CD14-positive monocyte (primary cell): ENCODE measurements at regions not wholly inside any gene's neighbourhood (a gene's known extent, or its start where the extent isn't known, plus 50 kb on each side); places are given as distances from the start of the nearest gene placed in this dataset.

Source experiments
- DNase-seq, 3 donors: peaks; one replicate each; pipeline ENCODE4 v3.0.0-alpha.2; 2011 to 2022
- H2AFZ ChIP-seq: 2 replicates; pipeline ENCODE4 v1.6.0; 2012; ENCODE audit warnings: mild to moderate bottlenecking, low read depth, low read length, inconsistent platforms; ENCODE audit not compliant: insufficient read depth, poor library complexity, severe bottlenecking
- H3K27ac ChIP-seq, 2 donors: 1 replicate in 1 of 2; 2 replicates in 1 of 2; pipeline ENCODE4 v1.5.1; 2012 to 2013; ENCODE audit warnings: low read length in 2 of 2, control low read depth in 1 of 2, inconsistent platforms in 1 of 2, low read depth in 1 of 2, mild to moderate bottlenecking in 1 of 2
- H3K27me3 ChIP-seq, 2 donors: one replicate each; pipeline versions ENCODE4 v1.6.0 to v1.6.1; 2011 to 2013; ENCODE audit warnings: low read length in 2 of 2; ENCODE audit not compliant: control insufficient read depth in 2 of 2, insufficient read depth in 2 of 2
- H3K36me3 ChIP-seq, 2 donors: replicated peaks in 1 of 2; 1 replicate in 1 of 2; 2 replicates in 1 of 2; pipeline versions ENCODE4 v1.5.1 to v1.6.1; 2012 to 2013; ENCODE audit warnings: low read length in 2 of 2, control low read depth in 1 of 2, inconsistent platforms in 1 of 2, mild to moderate bottlenecking in 1 of 2; ENCODE audit not compliant: insufficient read depth in 2 of 2, control insufficient read depth in 1 of 2
- H3K4me1 ChIP-seq, 2 donors: 1 replicate in 1 of 2; 2 replicates in 1 of 2; pipeline versions ENCODE4 v1.5.1 to v1.6.1; 2012 to 2013; ENCODE audit warnings: low read length in 2 of 2, control low read depth in 1 of 2, inconsistent platforms in 1 of 2, mild to moderate bottlenecking in 1 of 2, moderate library complexity in 1 of 2; ENCODE audit not compliant: insufficient read depth in 2 of 2, control insufficient read depth in 1 of 2
- H3K4me2 ChIP-seq: replicated peaks from 2 replicates; pipeline ENCODE3; 2012; ENCODE audit warnings: low read length, moderate library complexity, mild to moderate bottlenecking; ENCODE audit not compliant: poor library complexity, severe bottlenecking; ENCODE audit errors: extremely low read depth
- H3K4me3 ChIP-seq, 3 experiments: fragments of 200-600 bp in 1 of 3; sonication (generic) in 1 of 3; replicated peaks in 1 of 3; 1 replicate in 2 of 3; 2 replicates in 1 of 3; pipeline ENCODE4 v1.5.1; 2011 to 2013; ENCODE audit warnings: low read length in 3 of 3, mild to moderate bottlenecking in 3 of 3, control low read depth in 2 of 3, low read depth in 2 of 3, inconsistent platforms in 1 of 3, moderate library complexity in 1 of 3
- H3K79me2 ChIP-seq: 2 replicates; pipeline ENCODE4 v1.6.0; 2012; ENCODE audit warnings: mild to moderate bottlenecking, control low read depth, inconsistent platforms, low read length, moderate library complexity; ENCODE audit not compliant: insufficient read depth
- H3K9ac ChIP-seq: 2 replicates; pipeline ENCODE4 v1.6.0; 2017; ENCODE audit warnings: low read length, mild to moderate bottlenecking; ENCODE audit not compliant: insufficient read depth, poor library complexity, severe bottlenecking
- H3K9me3 ChIP-seq, 2 donors: replicated peaks in 1 of 2; 1 replicate in 1 of 2; 2 replicates in 1 of 2; pipeline versions ENCODE4 v1.5.1 to v1.6.1; 2012 to 2013; ENCODE audit warnings: low read length in 2 of 2, control low read depth in 1 of 2; ENCODE audit not compliant: control insufficient read depth in 1 of 2, insufficient read depth in 1 of 2
- H4K20me1 ChIP-seq: 2 replicates; pipeline ENCODE4 v1.6.0; 2012; ENCODE audit warnings: mild to moderate bottlenecking, low read length, control low read depth, moderate library complexity; ENCODE audit not compliant: insufficient read depth
- H3K27ac Mint-ChIP-seq, 7 donors: one replicate each; pipeline ENCODE4 v1.8.0; 2020; ENCODE audit warnings: mild to moderate bottlenecking in 7 of 7, mixed read lengths in 7 of 7, moderate library complexity in 6 of 7, inconsistent platforms in 2 of 7
- H3K27me3 Mint-ChIP-seq, 3 donors: one replicate each; pipeline ENCODE4 v1.8.0; 2021 to 2022; ENCODE audit warnings: low read depth in 3 of 3, mild to moderate bottlenecking in 3 of 3, mixed read lengths in 3 of 3, moderate library complexity in 3 of 3, inconsistent platforms in 1 of 3
- H3K36me3 Mint-ChIP-seq, 2 donors: one replicate each; pipeline ENCODE4 v1.8.0; 2020; ENCODE audit warnings: mixed read lengths in 2 of 2, inconsistent platforms in 1 of 2, mild to moderate bottlenecking in 1 of 2
- H3K4me1 Mint-ChIP-seq: one replicate; pipeline ENCODE4 v1.8.0; 2020; ENCODE audit warnings: mild to moderate bottlenecking, mixed read lengths
- H3K4me3 Mint-ChIP-seq, 2 donors: one replicate each; pipeline ENCODE4 v1.8.0; 2020; ENCODE audit warnings: mild to moderate bottlenecking in 2 of 2, mixed read lengths in 2 of 2, moderate library complexity in 1 of 2
- H3K9me3 Mint-ChIP-seq, 7 donors: one replicate each; pipeline ENCODE4 v1.8.0; 2020 to 2022; ENCODE audit warnings: mixed read lengths in 7 of 7, mild to moderate bottlenecking in 6 of 7, moderate library complexity in 6 of 7, inconsistent platforms in 2 of 7
- WGBS: methylation state at CpG from one replicate; pipeline ENCODE4 v1.1.5; 2013; ENCODE audit warnings: missing lambda C conversion rate; ENCODE audit not compliant: insufficient coverage; 5-methylcytosine and 5-hydroxymethylcytosine counted together
- intact Hi-C, 2 donors: fragments of 100-400 bp; cut with micrococcal nuclease; formaldehyde crosslinking; loops; one replicate each; pipeline versions ENCODE4 v1.15.0 to v1.15.1; 2023
- TF ChIP-seq, protein P1 (sequence below): fragments of 200-600 bp; IDR thresholded peaks from one replicate; pipeline ENCODE4 v1.8.0; 2022; ENCODE audit warnings: antibody characterized with exemption, mild to moderate bottlenecking

- 100% methylated on average over 1 of the region's 4 CpGs for WGBS
- TF ChIP-seq, protein P1, sequence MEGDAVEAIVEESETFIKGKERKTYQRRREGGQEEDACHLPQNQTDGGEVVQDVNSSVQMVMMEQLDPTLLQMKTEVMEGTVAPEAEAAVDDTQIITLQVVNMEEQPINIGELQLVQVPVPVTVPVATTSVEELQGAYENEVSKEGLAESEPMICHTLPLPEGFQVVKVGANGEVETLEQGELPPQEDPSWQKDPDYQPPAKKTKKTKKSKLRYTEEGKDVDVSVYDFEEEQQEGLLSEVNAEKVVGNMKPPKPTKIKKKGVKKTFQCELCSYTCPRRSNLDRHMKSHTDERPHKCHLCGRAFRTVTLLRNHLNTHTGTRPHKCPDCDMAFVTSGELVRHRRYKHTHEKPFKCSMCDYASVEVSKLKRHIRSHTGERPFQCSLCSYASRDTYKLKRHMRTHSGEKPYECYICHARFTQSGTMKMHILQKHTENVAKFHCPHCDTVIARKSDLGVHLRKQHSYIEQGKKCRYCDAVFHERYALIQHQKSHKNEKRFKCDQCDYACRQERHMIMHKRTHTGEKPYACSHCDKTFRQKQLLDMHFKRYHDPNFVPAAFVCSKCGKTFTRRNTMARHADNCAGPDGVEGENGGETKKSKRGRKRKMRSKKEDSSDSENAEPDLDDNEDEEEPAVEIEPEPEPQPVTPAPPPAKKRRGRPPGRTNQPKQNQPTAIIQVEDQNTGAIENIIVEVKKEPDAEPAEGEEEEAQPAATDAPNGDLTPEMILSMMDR, result no peak
- H3K4me1 ChIP-seq, result peaks cover 10 to 11% of the 10 kb centered on the region in 2 donors
These were observed 286.9 kb downstream of the INSIG2 start for GRCh38 chr2:118374974-118375755.

DNA sequence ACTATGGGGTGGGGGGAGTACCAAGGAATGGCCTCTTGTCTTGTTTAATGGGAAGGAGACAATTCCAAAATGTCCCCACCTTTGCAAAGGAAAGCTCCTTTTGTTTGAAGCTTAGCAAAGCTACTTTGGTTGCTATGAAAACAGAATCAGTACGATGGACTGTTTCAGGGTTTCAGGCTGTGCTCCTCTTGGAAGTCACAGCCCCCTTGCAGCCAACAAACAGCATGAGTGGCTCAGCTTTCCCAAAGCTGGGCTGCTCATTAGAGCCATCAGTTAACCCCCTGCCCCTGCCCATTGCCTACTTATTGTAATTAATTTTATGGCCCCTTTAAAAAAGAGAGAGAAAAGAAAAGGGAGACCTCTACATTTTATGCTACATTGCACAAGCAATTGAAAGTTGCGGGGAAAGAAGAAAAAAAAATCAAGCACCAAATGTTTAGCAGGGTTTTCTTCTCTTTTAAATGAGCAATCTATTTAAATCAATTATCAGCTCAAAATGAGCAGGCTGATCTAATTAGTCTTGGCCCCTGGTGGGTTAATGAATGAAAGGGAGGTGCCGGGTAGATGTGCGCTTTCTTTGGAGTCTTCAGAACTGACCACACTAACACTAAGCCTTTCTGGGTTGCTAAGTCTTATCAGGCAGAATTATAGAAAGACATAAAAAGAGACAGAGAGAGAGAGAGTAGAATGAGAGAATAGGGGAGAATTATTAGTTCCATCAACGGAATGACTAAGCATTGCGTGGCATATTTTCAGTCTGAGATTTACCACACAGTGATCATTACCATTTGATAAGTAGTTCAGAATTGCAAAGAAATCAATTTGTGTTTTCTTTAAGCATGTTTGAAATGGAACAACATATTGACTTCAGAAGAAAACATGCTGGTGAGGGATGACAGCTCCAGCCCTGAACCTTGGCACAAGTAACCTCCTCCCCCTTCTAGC is 284.9 kb downstream of the INSIG2 start:
- H3K4me3 Mint-ChIP-seq, result no peak overlapping the region
- no peaks in the 10 kb centered on the region for H3K9me3 Mint-ChIP-seq
- peaks cover 10 to 11% of the 10 kb centered on the region in 2 donors for H3K4me1 ChIP-seq
- H3K27me3 ChIP-seq, result no peaks in the 10 kb centered on the region
- H3K27me3 Mint-ChIP-seq, result peaks cover 0 to 5% (median 2%) of the 10 kb centered on the region in 3 donors
- peaks cover 34% of the 10 kb centered on the region for H3K4me1 Mint-ChIP-seq
- H4K20me1 ChIP-seq, result no peaks in the 10 kb centered on the region
- no peak for DNase-seq
- H3K4me3 ChIP-seq, result no peak overlapping the region
- no peak overlapping the region for H3K27ac Mint-ChIP-seq
- H3K9me3 ChIP-seq, result no peaks in the 10 kb centered on the region
- H3K36me3 ChIP-seq, result no peaks in the 10 kb centered on the region
- H3K9ac ChIP-seq, result no peak overlapping the region
- intact Hi-C loops, result no loop called here
- WGBS, result 88% methylated on average over 1 of the region's 6 CpGs
- H3K27ac ChIP-seq, result no peak overlapping the region
- TF ChIP-seq, protein P1, result no peak
- no peak overlapping the region for H3K4me2 ChIP-seq
- H3K36me3 Mint-ChIP-seq, result no peaks in the 10 kb centered on the region
- H2AFZ ChIP-seq, result no peak overlapping the region
- H3K79me2 ChIP-seq, result no peaks in the 10 kb centered on the region

More at GRCh38 chr2:118374974-118375755, 286.9 kb downstream of the INSIG2 start:
- no peak for DNase-seq
- peaks cover 2 to 7% (median 3%) of the 10 kb centered on the region in 3 donors for H3K27me3 Mint-ChIP-seq
- peaks cover 34% of the 10 kb centered on the region for H3K4me1 Mint-ChIP-seq
- Histone ChIP-seq H3K9me3 (no peaks in the 10 kb centered on the region), H4K20me1 (no peaks in the 10 kb centered on the region), H3K79me2 (no peaks in the 10 kb centered on the region), H3K4me2 (no peak overlapping the region), H3K27ac (no peak overlapping the region), H3K36me3 (no peaks in the 10 kb centered on the region), H2AFZ (no peak overlapping the region), H3K27me3 (no peaks in the 10 kb centered on the region), H3K9ac (no peak overlapping the region), H3K4me3 (no peak overlapping the region)
- intact Hi-C loops, result no loop called here
- H3K27ac Mint-ChIP-seq, result no peak overlapping the region
- no peak overlapping the region for H3K4me3 Mint-ChIP-seq
- peaks cover 0 to 1% (median 0%) of the 10 kb centered on the region in 7 donors for H3K9me3 Mint-ChIP-seq
- no peaks in the 10 kb centered on the region for H3K36me3 Mint-ChIP-seq
